HEK293T (cell line): ENCODE measurements at regions not wholly inside any gene's neighbourhood (a gene's known extent, or its start where the extent isn't known, plus 50 kb on each side); places are given as distances from the start of the nearest gene placed in this dataset.

Experiments
- CTCF ChIA-PET: fragments of 350-600 bp; formaldehyde crosslinking; extraction: SDS; loops from one replicate; lab custom pipeline; 2021; ENCODE audit warnings: antibody characterized with exemption, inconsistent platforms; lab: Yijun Ruan, JAX
- POLR2A ChIA-PET: fragments of 350-600 bp; formaldehyde crosslinking; extraction: SDS; loops from one replicate; lab custom pipeline; 2020; ENCODE audit warnings: antibody characterized with exemption, inconsistent platforms; lab: Yijun Ruan, JAX
- DNase-seq: peaks from one replicate; pipeline ENCODE4 v3.0.0; 2012; ENCODE audit warnings: mixed read lengths; ENCODE audit errors: extremely low spot score
- ARNT ChIP-seq: fragments of 450-650 bp; IDR thresholded peaks from 2 replicates; pipeline ENCODE4 v1.6.1; 2017; ENCODE audit warnings: mild to moderate bottlenecking
- BHLHE40 ChIP-seq: fragments of 450-650 bp; IDR thresholded peaks from 2 replicates; pipeline ENCODE4 v1.6.1; 2016; ENCODE audit warnings: mild to moderate bottlenecking, moderate library complexity, borderline replicate concordance
- CTBP1 ChIP-seq: fragments of 450-650 bp; IDR thresholded peaks from 2 replicates; pipeline ENCODE4 v1.6.1; 2016; ENCODE audit warnings: borderline replicate concordance
- ELF4 ChIP-seq: fragments of 450-650 bp; IDR thresholded peaks from 2 replicates; pipeline ENCODE4 v1.6.1; 2017; ENCODE audit warnings: antibody characterized with exemption
- FOXA1 ChIP-seq: fragments of 450-650 bp; IDR thresholded peaks from 2 replicates; pipeline ENCODE4 v1.6.1; 2016; ENCODE audit warnings: mild to moderate bottlenecking
- FOXK2 ChIP-seq: fragments of 450-650 bp; IDR thresholded peaks from 2 replicates; pipeline ENCODE4 v1.6.1; 2016; ENCODE audit warnings: mild to moderate bottlenecking
- FOXM1 ChIP-seq: fragments of 450-650 bp; IDR thresholded peaks from 2 replicates; pipeline ENCODE4 v1.6.1; 2017; ENCODE audit warnings: mild to moderate bottlenecking, borderline replicate concordance
- HDGF ChIP-seq: fragments of 450-650 bp; IDR thresholded peaks from 2 replicates; pipeline ENCODE4 v1.6.1; 2017; ENCODE audit warnings: antibody characterized with exemption, borderline replicate concordance
- L3MBTL2 ChIP-seq: fragments of 450-650 bp; conservative IDR thresholded peaks from 2 replicates; pipeline ENCODE4 v1.6.1; 2016; ENCODE audit warnings: mild to moderate bottlenecking
- LEF1 ChIP-seq: fragments of 450-650 bp; IDR thresholded peaks from 2 replicates; pipeline ENCODE4 v1.6.1; 2017; ENCODE audit warnings: mild to moderate bottlenecking, borderline replicate concordance
- NFRKB ChIP-seq: fragments of 450-650 bp; IDR thresholded peaks from 2 replicates; pipeline ENCODE4 v1.6.1; 2016; ENCODE audit warnings: mild to moderate bottlenecking, moderate library complexity
- SP1 ChIP-seq: fragments of 450-650 bp; IDR thresholded peaks from 2 replicates; pipeline ENCODE4 v1.6.1; 2017
- SUZ12 ChIP-seq: fragments of 450-650 bp; IDR thresholded peaks from 2 replicates; pipeline ENCODE4 v1.6.1; 2016; ENCODE audit warnings: mild to moderate bottlenecking
- TARDBP ChIP-seq: fragments of 450-650 bp; IDR thresholded peaks from 2 replicates; pipeline ENCODE4 v1.6.1; 2016
- ZNF384 ChIP-seq: fragments of 450-650 bp; IDR thresholded peaks from 2 replicates; pipeline ENCODE4 v1.6.1; 2016
- TF ChIP-seq, protein P1 (sequence below): fragments of 450-650 bp; IDR thresholded peaks from 2 replicates; pipeline ENCODE4 v1.6.1; 2016

DNA sequence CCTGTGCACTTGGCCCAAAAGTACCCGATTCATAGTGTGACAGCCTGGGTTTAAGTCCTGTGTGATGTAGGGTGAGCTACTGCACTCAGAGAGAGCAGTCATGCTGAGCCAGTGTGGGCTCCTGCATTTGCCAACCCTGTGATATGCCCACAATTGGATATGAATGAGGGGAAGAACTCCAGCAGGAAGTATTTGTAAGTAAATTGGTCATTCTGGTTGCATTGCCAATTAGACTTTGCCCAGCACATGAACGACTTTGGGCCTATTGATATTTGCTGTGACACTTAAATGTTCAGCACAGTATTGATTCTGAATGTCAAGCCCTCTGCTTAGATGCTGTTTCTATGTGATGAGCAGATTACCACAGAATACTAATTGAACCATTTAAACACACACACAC, 570.9 kb downstream of the PIK3C3 start:
- CTCF ChIA-PET = interaction anchor here (0.6 kb wide), 1 partner anchor 259 kb away, joined by 3 read pairs; no protein-coding TSS in a partner anchor
- TF ChIP-seq CTBP1 (no peak), FOXM1 (no peak), BHLHE40 (no peak), TARDBP (no peak), SP1 (no peak), LEF1 (no peak), NFRKB (no peak), ZNF384 (no peak), ELF4 (no peak), FOXA1 (no peak), FOXK2 (no peak), ARNT (no peak), L3MBTL2 (no peak), SUZ12 (no peak)
- TF ChIP-seq, protein P1, sequence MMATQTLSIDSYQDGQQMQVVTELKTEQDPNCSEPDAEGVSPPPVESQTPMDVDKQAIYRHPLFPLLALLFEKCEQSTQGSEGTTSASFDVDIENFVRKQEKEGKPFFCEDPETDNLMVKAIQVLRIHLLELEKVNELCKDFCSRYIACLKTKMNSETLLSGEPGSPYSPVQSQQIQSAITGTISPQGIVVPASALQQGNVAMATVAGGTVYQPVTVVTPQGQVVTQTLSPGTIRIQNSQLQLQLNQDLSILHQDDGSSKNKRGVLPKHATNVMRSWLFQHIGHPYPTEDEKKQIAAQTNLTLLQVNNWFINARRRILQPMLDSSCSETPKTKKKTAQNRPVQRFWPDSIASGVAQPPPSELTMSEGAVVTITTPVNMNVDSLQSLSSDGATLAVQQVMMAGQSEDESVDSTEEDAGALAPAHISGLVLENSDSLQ = no peak
- no peak for DNase-seq
- POLR2A ChIA-PET = no interaction called here

DNA sequence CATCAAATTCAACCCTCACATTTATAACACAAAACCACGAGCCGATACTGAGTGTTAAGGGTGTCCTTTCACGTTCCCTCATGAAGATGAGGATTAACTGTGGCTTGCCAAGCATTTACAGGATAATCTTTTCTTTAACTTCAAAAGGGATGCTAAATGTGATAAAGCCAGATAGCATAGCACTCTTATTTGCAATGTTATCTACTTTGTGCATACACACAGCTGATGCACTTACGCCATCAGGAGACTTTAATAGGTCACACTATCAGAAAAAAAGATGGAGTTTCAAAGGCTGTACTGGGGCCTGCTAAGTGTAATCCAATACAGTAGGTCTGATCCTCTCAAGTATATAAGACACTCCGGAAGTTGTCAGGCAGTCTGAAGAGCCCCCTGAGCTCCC, 572.7 kb downstream of the PIK3C3 start:
- no peak for DNase-seq
- CTCF ChIA-PET = no interaction called here
- POLR2A ChIA-PET = no interaction called here
- no peak for TF ChIP-seq SUZ12
- no peak for TF ChIP-seq BHLHE40
- TF ChIP-seq, protein P1 = no peak
- TF ChIP-seq ZNF384 = no peak
- no peak for TF ChIP-seq TARDBP
- TF ChIP-seq HDGF = no peak
- no peak for TF ChIP-seq LEF1
- no peak for TF ChIP-seq FOXM1
- TF ChIP-seq ELF4 = no peak
- no peak for TF ChIP-seq CTBP1
- no peak for TF ChIP-seq ARNT
- no peak for TF ChIP-seq FOXA1
- no peak for TF ChIP-seq FOXK2
- no peak for TF ChIP-seq NFRKB
- no peak for TF ChIP-seq L3MBTL2
- no peak for TF ChIP-seq SP1

DNA sequence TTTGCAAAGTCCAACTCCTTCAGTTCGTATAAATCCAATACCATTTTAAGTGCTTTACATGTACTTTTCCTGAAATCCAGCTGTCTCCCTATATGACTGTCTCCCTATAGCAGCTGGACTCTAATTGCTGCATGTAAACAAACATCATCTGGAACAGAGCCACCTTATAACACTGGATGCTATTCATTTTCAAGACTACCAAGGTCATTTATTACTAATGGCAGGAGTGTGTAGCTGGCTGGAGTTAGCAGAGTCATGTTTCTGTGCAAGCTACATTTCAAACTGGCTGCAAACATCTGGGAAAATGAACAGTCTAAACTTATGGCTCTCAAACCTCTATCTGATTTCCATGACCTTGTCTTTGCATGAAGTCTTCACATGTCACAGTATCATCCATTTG, 575.2 kb downstream of the PIK3C3 start:
- TF ChIP-seq SUZ12 (no peak), HDGF (no peak), BHLHE40 (no peak), CTBP1 (no peak)
- CTCF ChIA-PET = no interaction called here
- DNase-seq = no peak
- POLR2A ChIA-PET = no interaction called here

DNA sequence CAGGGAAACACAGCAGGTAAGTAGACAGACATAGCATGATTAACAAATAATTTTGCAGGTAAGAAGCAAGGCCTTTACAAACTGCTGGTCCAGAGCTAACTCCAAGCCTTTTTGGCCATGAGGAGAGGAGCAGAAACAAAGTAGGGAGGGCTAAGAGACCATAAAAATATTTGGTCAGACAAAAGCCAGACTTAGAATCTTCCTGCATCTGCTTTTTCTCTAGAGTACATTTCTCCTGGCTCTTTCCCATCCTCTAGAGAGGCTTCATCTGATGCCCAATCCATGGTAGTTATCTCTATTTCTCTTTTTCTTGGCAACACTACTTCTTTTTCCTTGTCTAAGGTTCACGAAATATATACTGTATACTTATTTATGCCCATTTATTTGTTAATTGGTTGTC, 577.1 kb downstream of the PIK3C3 start:
- POLR2A ChIA-PET = no interaction called here
- CTCF ChIA-PET = no interaction called here
- DNase-seq = no peak
- no peak for TF ChIP-seq LEF1
- TF ChIP-seq SP1 = no peak
- TF ChIP-seq ZNF384 = no peak
- no peak for TF ChIP-seq CTBP1
- TF ChIP-seq ELF4 = no peak
- TF ChIP-seq NFRKB = no peak
- no peak for TF ChIP-seq FOXA1

DNA sequence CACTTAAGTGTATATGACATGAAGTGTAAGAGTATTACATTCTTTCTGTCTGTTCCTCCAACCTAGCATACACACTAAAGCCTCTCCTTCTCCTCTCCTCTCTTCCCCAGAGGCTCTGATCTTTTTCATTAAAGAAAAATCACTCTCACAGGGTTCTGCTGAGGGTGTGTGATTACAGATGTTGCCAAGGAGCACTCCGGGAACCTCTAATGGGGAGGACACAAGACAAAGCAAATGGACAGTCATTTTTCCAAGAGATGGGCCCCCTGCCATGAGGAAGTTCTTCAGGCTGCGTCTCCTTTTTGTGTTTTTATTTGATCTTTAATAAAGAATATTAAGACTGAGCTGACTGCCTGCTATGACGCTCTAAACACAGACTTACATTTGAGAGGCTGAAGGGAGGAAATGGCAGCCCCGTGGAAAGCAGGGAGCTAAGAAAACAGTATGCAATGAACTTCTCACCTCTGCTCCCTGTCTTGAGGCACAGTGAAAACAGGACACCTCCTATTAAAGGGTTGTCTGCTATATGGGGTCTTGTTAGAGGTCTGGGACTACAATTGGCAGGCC, 578.1 kb downstream of the PIK3C3 start:
- ChIA-PET POLR2A (interaction anchor here (1.5 kb wide), 1 partner anchor 13 kb away, joined by 4 read pairs; no protein-coding TSS in a partner anchor), CTCF (no interaction called here)
- TF ChIP-seq, protein P1 = no peak
- no peak for TF ChIP-seq TARDBP
- no peak for TF ChIP-seq NFRKB
- no peak for TF ChIP-seq FOXM1
- no peak for TF ChIP-seq L3MBTL2
- TF ChIP-seq CTBP1 = no peak
- TF ChIP-seq ARNT = no peak
- TF ChIP-seq ZNF384 = no peak
- TF ChIP-seq LEF1 = no peak
- no peak for TF ChIP-seq BHLHE40
- no peak for DNase-seq

DNA sequence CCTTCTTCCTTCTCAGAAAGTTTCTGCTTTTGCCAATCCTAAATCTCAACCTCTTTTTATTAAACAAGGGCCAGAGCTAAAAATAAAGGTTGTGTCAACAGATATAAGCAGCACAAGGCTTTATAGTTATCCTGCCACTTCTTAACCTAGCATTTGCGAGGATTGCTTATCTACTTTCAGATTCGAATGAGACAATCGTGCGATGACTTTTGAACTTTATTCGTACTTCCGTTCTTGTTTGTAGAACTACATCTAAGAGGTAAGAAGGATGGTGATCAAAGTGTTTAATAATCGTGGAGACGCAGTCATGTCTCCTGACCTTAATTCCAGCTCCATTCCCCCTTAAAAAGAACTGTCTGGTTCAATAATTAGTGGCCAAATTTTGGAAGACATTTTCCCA, 578.6 kb downstream of the PIK3C3 start:
- no peak for DNase-seq
- ChIA-PET CTCF (interaction anchor here (0.6 kb wide), 1 partner anchor 341 kb away, joined by 3 read pairs; no protein-coding TSS in a partner anchor), POLR2A (interaction anchor here (1.5 kb wide), 1 partner anchor 12 kb away, joined by 4 read pairs; no protein-coding TSS in a partner anchor)
- TF ChIP-seq FOXA1 = no peak

DNA sequence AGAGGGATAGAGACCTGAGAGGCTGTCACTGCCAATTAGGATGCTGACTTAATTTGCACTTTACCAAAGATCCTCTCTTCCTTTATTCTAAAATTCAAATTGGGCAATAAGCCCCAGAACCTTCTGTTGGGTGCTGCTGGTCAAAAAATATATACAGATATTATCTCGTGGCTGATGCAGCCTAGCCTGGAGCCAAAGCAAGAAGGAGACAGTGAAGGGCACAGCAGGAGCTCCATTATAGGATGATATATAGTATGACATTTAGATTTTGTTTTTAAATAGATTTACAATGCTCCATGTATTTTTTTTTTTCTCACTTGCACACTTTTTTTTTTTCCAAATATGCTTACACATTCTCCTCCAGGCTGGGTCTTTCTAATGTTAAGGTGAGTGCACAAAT, 579.3 kb downstream of the PIK3C3 start:
- ChIA-PET CTCF (interaction anchor here (0.6 kb wide), 1 partner anchor 341 kb away, joined by 3 read pairs; no protein-coding TSS in a partner anchor), POLR2A (interaction anchor here (1.5 kb wide), 1 partner anchor 11 kb away, joined by 4 read pairs; no protein-coding TSS in a partner anchor)
- DNase-seq = no peak
- no peak for TF ChIP-seq FOXA1
- TF ChIP-seq TARDBP = no peak
- no peak for TF ChIP-seq CTBP1
- TF ChIP-seq SP1 = no peak
- TF ChIP-seq, protein P1 = no peak
- TF ChIP-seq HDGF = no peak
- no peak for TF ChIP-seq NFRKB
- no peak for TF ChIP-seq FOXM1
- TF ChIP-seq ARNT = no peak
- no peak for TF ChIP-seq FOXK2
- no peak for TF ChIP-seq ZNF384
- TF ChIP-seq BHLHE40 = no peak
- TF ChIP-seq SUZ12 = no peak
- no peak for TF ChIP-seq L3MBTL2
